ENCODE measurements at regions not wholly inside any gene's neighbourhood (a gene's known extent, or its start where the extent isn't known, plus 50 kb on each side); places are given as distances from the start of the nearest gene placed in this dataset.

- no peak overlapping the region for H3K4me2 ChIP-seq (ENCODE audit: control insufficient read depth, extremely low read depth, insufficient read depth, low read depth, low read length)
- H4K20me1 ChIP-seq (ENCODE audit: control insufficient read depth, extremely low read depth, insufficient read depth, low read length) = no peaks in the 10 kb centered on the region
- dilution Hi-C loops (cut with MboI; ENCODE audit: extremely low pct_ligation_motif_present, low sequenced_read_pairs) = no loop called here
- DNase-seq (ENCODE audit: low read depth, low spot score) (no peak), FAIRE-seq (no peak)
- H3K9ac ChIP-seq (ENCODE audit: control insufficient read depth, extremely low read depth, insufficient read depth, low read length) = no peak overlapping the region
- H3K4me3 ChIP-seq (ENCODE audit: control insufficient read depth in 2 of 3, extremely low read depth in 1 of 3, insufficient read depth in 2 of 3, low read depth in 1 of 3, low read length in 3 of 3) = no peak overlapping the region
- H3K9me1 ChIP-seq (ENCODE audit: control insufficient read depth, extremely low read depth, insufficient read depth, low read length) = no peaks in the 10 kb centered on the region
- no peak overlapping the region for H2AFZ ChIP-seq (ENCODE audit: control insufficient read depth, low read length)
- no peak for TF ChIP-seq CTCF (optimal IDR thresholded peaks at IDR 0.05 in 1 of 3, IDR thresholded peaks at IDR 0.05 in 1 of 3, conservative IDR thresholded peaks at IDR 0.05 in 1 of 3; ENCODE audit: extremely low read depth in 1 of 3, insufficient read depth in 2 of 3, low read length in 3 of 3)
- no peak for TF ChIP-seq EZH2 (IDR thresholded peaks at IDR 0.05; ENCODE audit: low read length)
- no peaks in the 10 kb centered on the region for H3K36me3 ChIP-seq (ENCODE audit: control insufficient read depth in 2 of 2, extremely low read depth in 1 of 2, insufficient read depth in 2 of 2, low read length in 2 of 2)
- no peak overlapping the region for H3K27ac ChIP-seq (ENCODE audit: control insufficient read depth, insufficient read depth, low read length)
- H3K27me3 ChIP-seq (ENCODE audit: control insufficient read depth, extremely low read depth, insufficient read depth, low read length) = no peaks in the 10 kb centered on the region
- H3K4me1 ChIP-seq (ENCODE audit: control insufficient read depth, extremely low read depth, insufficient read depth, low read length) = no peaks in the 10 kb centered on the region
- no peaks in the 10 kb centered on the region for H3K79me2 ChIP-seq (ENCODE audit: control insufficient read depth, insufficient read depth, low read length)
- no peaks in the 10 kb centered on the region for H3K9me3 ChIP-seq (ENCODE audit: control insufficient read depth, low read depth, low read length)
These were observed 717.1 kb upstream of the HS3ST1 start for GRCh38 chr4:12145768-12146167.

DNA sequence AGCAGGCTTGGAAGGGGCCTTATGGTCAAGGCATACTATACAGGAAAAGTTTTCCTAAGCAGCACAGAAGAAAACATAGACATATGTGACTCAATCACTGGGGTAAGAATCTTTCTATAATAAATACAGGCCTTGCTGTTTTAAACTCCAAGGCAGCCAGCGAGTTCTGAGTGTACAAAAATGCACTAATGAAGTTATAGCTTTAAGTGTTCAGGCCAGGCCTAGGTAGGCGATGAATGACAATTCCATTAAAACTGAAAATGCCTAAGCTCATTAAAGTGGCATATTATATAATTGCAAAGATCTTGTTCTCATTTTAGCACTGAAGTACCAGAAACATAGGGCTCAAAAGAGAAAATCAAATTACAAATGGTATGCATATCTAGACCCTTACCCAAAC is 716.4 kb upstream of the HS3ST1 start:
- FAIRE-seq (no peak), DNase-seq (ENCODE audit: low read depth, low spot score) (no peak)
- H3K9ac ChIP-seq (ENCODE audit: control insufficient read depth, extremely low read depth, insufficient read depth, low read length) = no peak overlapping the region
- no peak overlapping the region for H3K4me3 ChIP-seq (ENCODE audit: control insufficient read depth in 2 of 3, extremely low read depth in 1 of 3, insufficient read depth in 2 of 3, low read depth in 1 of 3, low read length in 3 of 3)
- H3K9me1 ChIP-seq (ENCODE audit: control insufficient read depth, extremely low read depth, insufficient read depth, low read length) = no peaks in the 10 kb centered on the region
- H4K20me1 ChIP-seq (ENCODE audit: control insufficient read depth, extremely low read depth, insufficient read depth, low read length) = no peaks in the 10 kb centered on the region
- no peak for TF ChIP-seq CTCF (optimal IDR thresholded peaks at IDR 0.05 in 1 of 3, IDR thresholded peaks at IDR 0.05 in 1 of 3, conservative IDR thresholded peaks at IDR 0.05 in 1 of 3; ENCODE audit: extremely low read depth in 1 of 3, insufficient read depth in 2 of 3, low read length in 3 of 3)
- TF ChIP-seq EZH2 (IDR thresholded peaks at IDR 0.05; ENCODE audit: low read length) = no peak
- no peaks in the 10 kb centered on the region for H3K4me1 ChIP-seq (ENCODE audit: control insufficient read depth, extremely low read depth, insufficient read depth, low read length)
- no peak overlapping the region for H3K27ac ChIP-seq (ENCODE audit: control insufficient read depth, insufficient read depth, low read length)
- no peak overlapping the region for H3K4me2 ChIP-seq (ENCODE audit: control insufficient read depth, extremely low read depth, insufficient read depth, low read depth, low read length)
- no peaks in the 10 kb centered on the region for H3K9me3 ChIP-seq (ENCODE audit: control insufficient read depth, low read depth, low read length)
- no peaks in the 10 kb centered on the region for H3K27me3 ChIP-seq (ENCODE audit: control insufficient read depth, extremely low read depth, insufficient read depth, low read length)
- no peak overlapping the region for H2AFZ ChIP-seq (ENCODE audit: control insufficient read depth, low read length)
- dilution Hi-C loops (cut with MboI; ENCODE audit: extremely low pct_ligation_motif_present, low sequenced_read_pairs) = no loop called here
- H3K36me3 ChIP-seq (ENCODE audit: control insufficient read depth in 2 of 2, extremely low read depth in 1 of 2, insufficient read depth in 2 of 2, low read length in 2 of 2) = no peaks in the 10 kb centered on the region
- H3K79me2 ChIP-seq (ENCODE audit: control insufficient read depth, insufficient read depth, low read length) = no peaks in the 10 kb centered on the region

Measured in keratinocyte (primary cell).